ENCODE measurements at regions not wholly inside any gene's neighbourhood (a gene's known extent, or its start where the extent isn't known, plus 50 kb on each side); places are given as distances from the start of the nearest gene placed in this dataset.

DNA sequence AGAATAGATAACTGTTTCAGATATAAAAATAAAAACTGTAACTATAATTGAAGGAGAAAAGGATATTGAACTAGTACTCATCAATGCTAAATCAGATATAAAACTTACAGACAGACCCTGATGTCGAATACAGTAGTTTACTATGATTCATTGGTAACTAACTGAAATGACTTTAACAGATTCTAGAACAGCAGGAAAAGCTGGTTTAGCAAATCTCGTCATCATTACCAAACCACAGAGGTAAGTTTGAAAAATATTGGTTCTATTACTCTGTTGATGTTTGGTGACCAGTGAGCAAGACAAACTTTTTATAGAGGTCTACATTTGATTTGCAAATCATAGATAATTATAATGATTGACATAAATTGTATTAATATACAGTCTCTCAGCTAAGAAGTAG, 551.4 kb upstream of the ADGRL3 start (continued):
- no peak for TF ChIP-seq RELA (CRISPR knock-in tag; IDR thresholded peaks at IDR 0.05; ENCODE audit: borderline replicate concordance)

DNA sequence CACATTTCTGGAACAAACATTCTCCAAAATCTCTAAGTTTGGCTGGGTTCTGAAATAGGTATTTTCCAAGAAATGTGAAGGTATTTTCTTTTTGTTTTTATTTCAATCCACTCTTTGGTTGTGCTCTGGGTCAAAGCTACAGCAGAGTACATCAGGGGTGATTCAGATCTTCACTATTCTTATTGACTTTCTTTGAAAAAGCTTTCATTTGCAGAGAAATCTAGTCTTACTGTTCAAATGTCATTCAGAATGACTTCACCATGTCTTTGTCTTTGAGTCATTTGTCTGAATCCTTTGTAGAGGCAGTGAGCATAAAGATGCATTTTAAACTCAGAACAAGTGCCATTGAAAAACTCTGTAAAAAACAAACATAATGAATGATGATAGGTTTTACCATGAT, 547.2 kb upstream of the ADGRL3 start:
- ChIA-PET CTCF (no interaction called here), POLR2A (no interaction called here)
- Mint-ChIP-seq H3K4me1 (peaks cover 8% of the 10 kb centered on the region), H3K36me3 (no peaks in the 10 kb centered on the region), H3K27me3 (ENCODE audit: low read depth) (no peaks in the 10 kb centered on the region), H3K4me3 (no peak overlapping the region), H3K27ac (no peak overlapping the region), H3K9me3 (no peaks in the 10 kb centered on the region)
- no peak for ATAC-seq
- no peak for DNase-seq (ENCODE audit: low spot score)
- TF ChIP-seq KAT7 (CRISPR knock-in tag; IDR thresholded peaks at IDR 0.05; ENCODE audit: borderline replicate concordance) (no peak), CBFB (CRISPR knock-in tag; IDR thresholded peaks at IDR 0.05; ENCODE audit: low read depth) (no peak), E2F4 (CRISPR knock-in tag; IDR thresholded peaks at IDR 0.05; ENCODE audit: borderline replicate concordance, low read depth) (no peak), NR3C1 (CRISPR knock-in tag; conservative IDR thresholded peaks at IDR 0.05; ENCODE audit: low read depth) (no peak), ESRRA (CRISPR knock-in tag; IDR thresholded peaks at IDR 0.05; ENCODE audit: borderline replicate concordance) (no peak), ARID4B (CRISPR knock-in tag; IDR thresholded peaks at IDR 0.05; ENCODE audit: borderline replicate concordance) (no peak), ZNF121 (CRISPR knock-in tag; IDR thresholded peaks at IDR 0.05) (no peak), RELA (CRISPR knock-in tag; IDR thresholded peaks at IDR 0.05; ENCODE audit: borderline replicate concordance) (no peak), E2F5 (CRISPR knock-in tag; IDR thresholded peaks at IDR 0.05) (no peak)
- TF ChIP-seq, protein P1, sequence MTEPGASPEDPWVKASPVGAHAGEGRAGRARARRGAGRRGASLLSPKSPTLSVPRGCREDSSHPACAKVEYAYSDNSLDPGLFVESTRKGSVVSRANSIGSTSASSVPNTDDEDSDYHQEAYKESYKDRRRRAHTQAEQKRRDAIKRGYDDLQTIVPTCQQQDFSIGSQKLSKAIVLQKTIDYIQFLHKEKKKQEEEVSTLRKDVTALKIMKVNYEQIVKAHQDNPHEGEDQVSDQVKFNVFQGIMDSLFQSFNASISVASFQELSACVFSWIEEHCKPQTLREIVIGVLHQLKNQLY (CRISPR knock-in tag; IDR thresholded peaks at IDR 0.05), result no peak

- no peak for ATAC-seq
- DNase-seq (ENCODE audit: low spot score), result no peak
- peaks cover 8% of the 10 kb centered on the region for H3K4me1 Mint-ChIP-seq
Observed at GRCh38 chr4:60655356-60655755, 544.8 kb upstream of the ADGRL3 start.

GRCh38 chr4:60656171-60656570, 544.0 kb upstream of the ADGRL3 start:
- DNase-seq (ENCODE audit: low spot score) (no peak), ATAC-seq (no peak)
- Mint-ChIP-seq H3K27ac (no peak overlapping the region), H3K9me3 (no peaks in the 10 kb centered on the region), H3K27me3 (ENCODE audit: low read depth) (no peaks in the 10 kb centered on the region), H3K36me3 (no peaks in the 10 kb centered on the region), H3K4me3 (no peak overlapping the region), H3K4me1 (peaks cover 8% of the 10 kb centered on the region)
- ChIA-PET CTCF (no interaction called here), POLR2A (no interaction called here)
- TF ChIP-seq HMGA2 (CRISPR knock-in tag; IDR thresholded peaks at IDR 0.05), result no peak
- TF ChIP-seq SOX15 (CRISPR knock-in tag; IDR thresholded peaks at IDR 0.05), result no peak
- no peak for TF ChIP-seq FOXJ3 (CRISPR knock-in tag; IDR thresholded peaks at IDR 0.05; ENCODE audit: borderline replicate concordance)
- TF ChIP-seq GRHL2 (CRISPR knock-in tag; IDR thresholded peaks at IDR 0.05; ENCODE audit: insufficient replicate concordance, severe bottlenecking), result no peak
- no peak for TF ChIP-seq MYBL2 (CRISPR knock-in tag; IDR thresholded peaks at IDR 0.05)
- TF ChIP-seq RORB (CRISPR knock-in tag; IDR thresholded peaks at IDR 0.05), result no peak
- TF ChIP-seq ZNF671 (CRISPR knock-in tag; IDR thresholded peaks at IDR 0.05), result no peak
- no peak for TF ChIP-seq E2F1 (CRISPR knock-in tag; IDR thresholded peaks at IDR 0.05)
- TF ChIP-seq TP53 (CRISPR knock-in tag; IDR thresholded peaks at IDR 0.05), result no peak
- TF ChIP-seq FOXK1 (CRISPR knock-in tag; IDR thresholded peaks at IDR 0.05), result no peak
- TF ChIP-seq ESRRA (CRISPR knock-in tag; IDR thresholded peaks at IDR 0.05; ENCODE audit: borderline replicate concordance), result no peak
- TF ChIP-seq ATF1 (CRISPR knock-in tag; IDR thresholded peaks at IDR 0.05), result no peak

More at GRCh38 chr4:60655356-60655755, 544.8 kb upstream of the ADGRL3 start:
- POLR2A ChIA-PET, result no interaction called here
- CTCF ChIA-PET, result no interaction called here
- H3K36me3 Mint-ChIP-seq, result no peaks in the 10 kb centered on the region
- H3K27me3 Mint-ChIP-seq (ENCODE audit: low read depth), result no peaks in the 10 kb centered on the region
- TF ChIP-seq HMGA2 (CRISPR knock-in tag; IDR thresholded peaks at IDR 0.05), result no peak
- no peak overlapping the region for H3K4me3 Mint-ChIP-seq
- no peak overlapping the region for H3K27ac Mint-ChIP-seq
- no peaks in the 10 kb centered on the region for H3K9me3 Mint-ChIP-seq

Measured in WTC11 (cell line).